ENCODE measurements at regions not wholly inside any gene's neighbourhood (a gene's known extent, or its start where the extent isn't known, plus 50 kb on each side); places are given as distances from the start of the nearest gene placed in this dataset.
"Not testable (repeated sequence)": the region's sequence is repeated elsewhere in the genome, so short reads cannot be mapped to it uniquely, and the experiment has no call there.

DNA sequence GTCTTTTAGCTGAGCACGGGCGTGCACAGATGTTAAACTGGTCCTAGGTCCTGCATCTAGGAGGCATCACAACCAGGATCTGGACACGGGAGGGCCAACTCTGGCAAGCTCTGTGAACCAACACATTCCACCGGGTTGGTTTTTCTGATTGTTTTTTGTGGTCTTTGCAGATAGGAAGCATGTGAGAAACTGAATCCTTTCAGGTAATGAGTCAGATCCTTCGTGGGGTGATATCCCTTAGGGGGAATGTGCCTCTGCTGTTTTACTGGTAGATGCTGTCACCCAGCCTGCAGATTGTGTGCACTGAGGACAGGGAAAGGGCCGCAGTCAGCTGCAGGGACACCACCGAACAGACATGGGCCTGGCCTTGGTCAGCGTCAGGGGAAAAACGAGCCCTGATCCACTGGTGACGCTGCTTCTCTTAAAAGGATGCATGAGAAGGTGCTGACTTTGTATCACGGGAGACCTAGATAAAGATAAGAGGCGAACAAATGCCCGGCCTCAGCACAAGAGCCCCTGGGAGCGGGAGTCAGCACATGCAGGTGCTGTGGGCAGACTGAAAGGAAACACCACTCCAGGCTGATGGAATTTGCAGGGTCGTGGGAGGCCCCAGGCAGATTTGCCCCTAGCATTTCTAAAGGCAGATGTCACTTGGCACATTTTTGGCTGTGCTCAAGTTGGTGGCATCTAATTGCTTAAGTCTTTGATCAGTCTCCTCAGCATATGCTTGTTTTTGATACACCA lies 51.1 kb downstream of the DOP1B start:
- DNase-seq (ENCODE audit: low spot score), result no peak

DNA sequence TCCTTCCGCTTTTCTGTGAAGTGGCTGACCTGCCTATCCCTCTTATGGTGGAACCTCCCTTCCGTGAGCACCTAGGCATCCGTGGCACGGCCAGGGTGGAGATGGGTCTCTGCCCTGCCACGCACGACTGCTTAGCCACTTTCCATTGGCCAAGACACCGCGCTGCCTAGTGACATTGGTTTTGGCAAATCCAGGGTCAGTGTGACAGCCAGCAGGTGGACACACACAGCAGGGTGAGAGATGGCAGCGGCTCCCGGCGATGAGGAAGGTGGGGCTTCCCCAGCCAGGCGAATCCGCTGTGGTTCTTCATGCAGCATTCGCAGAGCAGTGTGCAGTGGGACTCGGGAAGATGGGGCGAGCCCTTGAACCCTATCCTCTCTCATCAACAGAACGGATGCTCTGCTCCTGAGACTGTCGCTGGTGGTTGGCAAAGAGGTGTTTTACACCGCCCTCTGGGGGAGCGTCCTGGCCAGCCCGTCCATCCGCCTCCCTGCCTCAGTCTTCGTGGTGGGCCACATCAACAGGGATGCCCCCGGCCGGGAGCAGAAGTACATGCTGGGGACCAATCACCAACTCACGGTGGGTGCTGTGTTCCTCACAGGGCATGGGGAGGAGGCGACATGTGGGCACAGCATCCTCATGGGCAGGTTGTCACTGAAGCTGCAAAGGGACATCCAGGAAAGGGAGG lies 51.8 kb downstream of the DOP1B start:
- no peak for DNase-seq (ENCODE audit: low spot score)

DNA sequence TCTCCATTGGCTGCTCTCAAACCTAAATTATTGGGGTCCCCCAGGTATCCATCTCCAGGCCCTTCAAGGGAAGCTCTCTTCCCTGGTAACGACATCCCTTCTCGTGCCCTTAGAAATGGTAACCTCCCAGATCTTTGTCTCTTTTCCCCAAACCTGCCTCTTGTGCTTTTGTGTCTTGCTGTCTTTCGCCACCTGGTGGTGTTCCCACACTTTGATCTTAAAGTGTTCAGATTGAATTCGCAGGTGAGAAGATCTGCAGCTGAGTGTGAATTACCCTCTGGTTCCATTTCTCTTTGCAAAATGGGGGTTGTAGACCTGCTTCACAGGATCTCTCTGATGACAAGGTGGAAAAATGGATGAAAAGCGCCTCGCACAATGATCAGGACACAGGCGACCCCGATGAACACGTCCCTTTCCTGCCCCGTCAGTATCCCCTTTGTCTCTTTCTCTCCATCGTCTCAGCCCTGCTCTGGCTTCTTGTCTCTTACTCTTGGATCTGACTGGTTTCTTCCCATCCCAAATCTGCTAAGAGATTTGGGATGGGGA lies 53.1 kb downstream of the DOP1B start:
- peak; percentile 5 for DNase-seq (ENCODE audit: low spot score)

DNA sequence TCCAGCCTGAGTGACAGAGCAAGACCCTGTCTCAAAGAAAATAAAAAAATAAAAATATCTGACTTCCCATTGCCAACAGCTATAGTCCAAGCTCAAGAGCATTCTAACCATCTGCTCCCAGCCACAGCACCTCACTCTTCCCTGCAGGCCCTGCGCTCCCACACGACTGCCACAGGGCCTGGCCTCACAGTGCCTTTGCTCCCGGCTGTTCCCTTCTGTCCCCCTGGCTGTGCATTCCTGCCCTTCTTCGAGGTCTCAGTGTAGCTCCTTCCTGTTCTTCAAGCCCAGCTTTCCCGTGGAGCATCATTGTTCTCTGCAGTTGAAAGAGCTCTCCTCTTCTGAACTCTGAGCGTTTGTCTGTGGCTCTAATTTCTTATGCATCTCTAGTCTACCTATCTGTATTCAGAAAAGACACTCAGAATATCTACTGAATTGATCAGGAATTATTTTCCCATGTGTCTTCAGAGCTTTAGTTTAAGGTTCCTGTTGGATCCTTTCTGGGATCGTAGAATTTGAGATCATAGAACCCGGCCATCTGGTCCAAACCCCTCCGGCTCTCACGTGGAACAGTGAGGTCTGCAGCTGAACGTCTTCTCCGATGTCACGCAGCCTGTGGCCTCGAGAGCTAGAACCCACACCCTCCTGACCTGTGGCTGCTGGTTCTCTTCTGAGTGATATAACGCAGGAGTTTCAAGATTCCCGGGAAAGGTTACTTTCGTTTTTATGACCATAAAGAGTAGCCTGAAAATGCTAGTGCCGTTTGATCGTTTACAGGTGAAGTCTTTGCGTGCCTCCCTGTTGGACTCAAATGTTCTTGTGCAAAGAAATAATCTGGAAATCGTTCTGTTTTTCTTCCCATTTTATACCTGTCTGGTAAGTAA lies 54.4 kb downstream of the DOP1B start:
- DNase-seq (ENCODE audit: low spot score), result no peak

DNA sequence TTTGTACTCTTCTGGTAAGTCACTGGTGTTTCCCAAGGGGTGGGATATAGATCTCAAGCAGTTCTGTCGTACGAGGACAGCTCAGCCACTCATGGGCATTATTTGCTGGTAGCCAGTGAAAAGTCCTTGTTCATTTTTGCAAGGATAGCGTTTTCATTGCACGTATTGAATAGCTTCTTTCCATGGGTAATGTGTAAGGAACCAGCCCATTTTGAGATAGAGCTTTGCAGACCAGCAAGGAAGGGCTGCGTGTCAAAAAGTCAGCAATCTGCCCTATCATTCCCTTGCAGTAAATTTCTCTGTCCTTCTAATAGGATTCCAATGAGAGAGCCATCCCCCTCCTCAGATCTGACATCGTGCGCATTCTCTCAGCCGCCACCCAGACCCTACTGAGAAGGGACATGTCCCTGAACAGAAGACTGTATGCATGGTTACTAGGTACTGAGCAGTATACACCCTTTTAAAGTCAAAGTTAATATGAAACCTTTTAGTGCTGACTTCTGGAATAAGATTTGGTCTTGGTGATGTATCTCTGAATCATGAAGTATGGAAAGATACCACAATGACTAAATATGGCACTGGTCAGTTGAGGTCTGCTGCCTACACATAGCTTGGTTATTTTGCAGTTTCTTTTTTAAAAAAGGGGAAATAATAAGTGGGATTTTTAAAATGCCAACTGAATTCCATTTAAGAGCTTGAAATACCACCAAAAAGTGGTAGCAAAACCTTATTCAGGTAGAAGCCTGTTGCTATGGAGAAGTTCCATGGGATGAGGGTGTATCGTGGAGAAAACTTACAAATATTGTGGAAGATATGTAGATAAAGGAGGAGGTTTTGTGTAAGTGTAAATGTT lies 55.3 kb downstream of the DOP1B start:
- no peak for DNase-seq (ENCODE audit: low spot score)

DNA sequence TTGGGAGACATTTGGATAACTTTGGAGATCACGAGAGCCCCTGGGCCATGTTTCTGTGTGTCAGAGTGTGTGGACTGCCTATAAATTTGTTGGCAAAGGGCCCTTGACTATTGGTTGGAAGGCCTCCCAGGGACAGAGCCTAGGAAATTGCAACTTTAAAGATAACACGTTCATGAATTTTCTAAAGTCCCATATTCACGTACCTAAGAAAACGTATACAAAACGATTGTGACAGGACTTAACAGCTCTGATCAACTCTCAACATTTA lies 55.8 kb downstream of the DOP1B start:
- DNase-seq (ENCODE audit: low spot score), result no peak

DNA sequence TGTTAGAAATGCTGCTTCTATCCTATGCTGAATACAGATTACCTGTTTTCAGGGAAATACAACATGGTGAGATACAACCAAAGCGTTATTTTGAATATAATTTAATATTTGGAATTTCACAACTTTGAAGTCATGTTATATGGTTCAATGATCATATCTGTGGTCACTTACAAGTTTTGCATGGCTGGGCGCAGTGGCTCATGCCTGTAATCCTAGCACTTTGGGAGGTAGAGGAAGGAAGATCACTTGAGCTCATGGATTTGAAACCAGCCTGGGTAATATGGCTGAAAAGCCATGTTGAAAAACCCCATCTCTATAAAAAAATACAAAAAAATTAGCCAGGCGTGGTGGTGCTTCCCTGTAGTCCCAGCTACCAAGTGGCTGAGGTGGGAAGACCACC lies 57.9 kb downstream of the DOP1B start:
- no peak for DNase-seq (ENCODE audit: low spot score)

DNA sequence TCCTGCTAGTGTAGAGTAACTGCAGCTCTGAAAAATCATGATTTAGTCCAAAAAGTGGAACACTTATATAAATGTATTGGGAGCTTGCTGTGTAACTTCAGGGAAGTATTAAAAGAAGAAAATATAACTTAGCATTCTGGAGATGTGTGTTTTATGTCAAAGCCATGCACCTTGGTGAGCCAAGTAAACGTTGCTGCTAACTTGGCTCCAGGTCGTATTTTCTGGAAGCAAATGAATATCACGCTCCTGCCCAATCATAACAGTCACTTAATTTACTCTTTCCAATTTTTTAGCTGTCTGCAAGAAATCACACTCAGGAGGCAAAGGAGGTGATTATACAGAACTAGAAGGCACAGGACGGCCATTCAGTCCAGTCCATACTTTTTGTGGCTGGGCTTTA lies 61.1 kb downstream of the DOP1B start:
- DNase-seq (ENCODE audit: low spot score), result no peak

DNA sequence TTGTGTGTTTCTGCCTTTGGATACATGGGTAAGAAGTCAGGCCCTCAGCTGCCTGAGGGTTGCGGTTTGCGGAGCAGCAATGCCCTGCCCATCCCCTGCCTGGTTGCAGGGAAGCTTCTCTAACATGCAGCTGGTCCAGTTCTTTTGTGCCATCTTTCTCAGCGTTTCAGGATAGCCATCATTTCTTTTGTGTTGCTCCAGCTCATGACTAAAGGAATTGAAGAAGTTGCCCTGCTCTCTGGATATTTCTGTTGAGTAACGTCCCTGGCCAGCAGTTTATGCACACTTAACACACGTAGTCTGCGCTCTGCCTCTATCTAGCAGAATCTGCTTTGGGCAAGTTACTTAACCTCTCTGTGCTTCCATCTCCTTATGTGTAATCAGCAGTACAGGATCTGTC lies 62.1 kb downstream of the DOP1B start:
- DNase-seq (ENCODE audit: low spot score), result no peak

DNA sequence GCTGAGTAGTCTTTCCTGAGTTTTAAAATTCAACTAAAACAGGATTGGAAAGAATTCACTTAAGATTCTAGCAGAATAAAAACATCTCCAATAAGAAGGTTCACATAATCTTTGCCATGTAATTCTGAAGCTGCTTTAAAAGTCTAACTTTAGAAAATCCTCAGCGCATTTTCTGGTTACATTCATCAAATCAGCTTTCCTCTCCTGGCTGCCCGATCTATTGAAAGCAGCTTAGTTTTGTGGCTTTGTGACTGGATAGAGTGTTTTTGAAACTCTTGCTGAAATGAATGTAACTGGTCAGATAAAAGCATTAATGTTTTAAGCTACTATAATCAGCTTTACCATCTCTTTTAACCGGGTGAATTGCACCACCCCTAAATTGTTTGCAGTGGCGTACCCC lies 66.8 kb downstream of the DOP1B start:
- DNase-seq (ENCODE audit: low spot score), result no peak

DNA sequence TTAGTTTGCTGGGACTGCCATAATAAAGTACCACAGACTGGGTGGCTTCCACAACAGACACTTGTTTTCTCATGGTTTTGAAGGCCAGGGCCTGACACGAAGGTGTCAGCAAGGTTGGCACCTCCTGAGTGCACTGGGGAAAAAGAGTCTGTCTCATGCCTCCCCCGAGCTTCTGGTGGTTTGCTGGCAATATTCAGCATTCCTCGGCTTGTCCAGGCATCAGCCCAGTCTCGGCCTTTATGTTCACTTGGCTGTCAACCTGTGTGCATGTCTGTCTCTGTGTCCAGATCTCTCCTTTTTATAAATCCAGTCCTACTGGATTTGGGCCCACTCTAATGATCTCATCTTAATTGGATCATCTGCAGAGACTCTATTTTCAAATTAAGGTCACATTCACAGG lies 72.6 kb downstream of the DOP1B start:
- no peak for DNase-seq (ENCODE audit: low spot score)

DNA sequence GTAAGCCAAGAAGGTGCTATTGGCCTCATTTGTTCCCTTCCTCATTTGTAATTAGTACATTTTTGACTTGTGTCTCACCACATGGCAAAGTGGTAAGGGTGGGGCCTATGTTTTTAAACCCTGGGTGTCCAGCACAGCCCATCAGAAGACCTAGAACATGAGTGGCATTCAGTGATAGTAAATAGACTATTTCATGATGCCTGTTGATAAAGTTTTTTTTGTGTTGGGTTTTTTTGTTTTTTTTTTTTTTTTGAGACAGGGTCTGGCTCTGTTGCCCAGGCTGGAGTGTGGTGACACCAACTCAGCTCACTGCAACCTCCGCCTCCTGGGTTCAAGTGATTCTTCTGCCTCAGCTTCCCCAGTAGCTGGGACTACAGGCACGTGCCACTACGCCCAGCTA lies 74.8 kb downstream of the DOP1B start:
- DNase-seq (ENCODE audit: low spot score), result not testable (repeated sequence)

DNA sequence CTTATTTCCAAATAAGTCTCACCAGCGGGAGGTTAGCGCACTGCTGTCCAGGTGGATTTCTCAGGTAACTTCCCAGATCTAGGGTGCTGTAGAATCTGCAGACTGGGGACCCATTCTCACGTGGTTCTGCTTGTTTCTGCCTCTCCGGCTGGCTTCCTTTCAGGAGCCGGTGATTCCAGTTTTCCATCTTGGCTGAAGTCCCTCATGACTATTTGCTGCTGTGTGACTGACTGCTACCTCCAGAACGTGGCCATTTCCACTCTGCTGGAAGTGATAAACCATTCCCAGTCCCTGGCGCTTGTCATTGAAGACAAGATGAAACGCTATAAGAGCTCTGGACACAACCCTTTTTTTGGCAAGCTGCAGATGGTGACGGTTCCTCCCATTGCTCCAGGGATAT lies 76.0 kb downstream of the DOP1B start:
- no peak for DNase-seq (ENCODE audit: low spot score)

DNA sequence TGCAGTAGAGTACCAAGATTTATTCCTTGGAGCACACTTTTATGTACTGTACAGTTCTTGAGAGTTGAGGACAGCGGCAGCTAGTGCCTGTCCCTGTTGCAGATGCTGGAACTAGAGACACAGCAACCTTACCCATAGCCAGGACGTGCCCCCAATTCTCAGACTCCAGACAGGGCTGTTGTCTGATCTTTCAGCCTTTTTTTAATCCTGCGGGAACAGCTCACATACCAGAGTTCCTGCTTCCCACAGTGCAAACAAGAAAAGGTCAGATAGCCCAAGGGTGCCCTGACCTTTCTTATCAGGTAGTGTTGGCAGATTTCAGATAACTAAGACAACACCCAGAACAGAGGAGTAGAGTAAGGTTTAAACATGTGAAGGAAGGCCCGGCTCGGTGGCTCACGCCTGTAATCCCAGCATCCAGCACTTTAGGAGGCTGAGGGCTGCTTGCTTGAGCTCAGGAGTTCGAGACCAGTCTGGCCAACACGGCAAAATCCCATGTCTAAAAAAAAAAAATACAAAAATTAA lies 78.5 kb downstream of the DOP1B start:
- no peak for DNase-seq (ENCODE audit: low spot score)

DNA sequence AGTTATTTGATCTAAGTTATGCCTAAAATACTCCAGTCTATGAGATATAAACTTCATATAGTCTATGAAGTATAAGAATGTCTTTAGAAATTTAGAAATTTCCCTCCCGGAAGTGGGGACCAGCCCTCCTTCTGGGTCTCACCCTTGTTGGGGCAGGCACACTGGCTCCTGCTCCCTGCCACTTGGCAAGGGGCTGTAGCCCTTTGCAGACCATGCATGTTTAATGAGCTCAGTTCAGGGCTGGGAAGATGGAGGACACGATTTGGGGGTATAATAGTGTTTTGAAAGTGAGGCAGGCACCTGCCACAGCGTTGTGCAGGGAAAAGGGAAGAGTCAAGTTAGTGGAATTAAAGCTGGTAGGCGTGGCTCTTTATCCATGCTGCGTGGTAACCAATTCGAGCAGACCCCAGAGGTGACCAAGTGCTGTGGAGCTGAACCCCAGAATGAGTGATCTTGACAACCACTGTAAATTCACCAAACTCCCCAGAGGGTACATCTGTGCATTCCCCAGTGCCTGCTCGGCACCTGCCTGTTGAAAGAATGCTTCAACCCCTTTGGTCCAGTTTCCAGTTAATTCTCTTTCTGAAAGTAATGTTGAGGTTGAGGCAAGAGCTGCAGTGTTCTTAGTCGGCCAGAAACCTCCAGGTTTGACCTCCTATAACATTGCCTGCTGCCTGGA lies 79.6 kb downstream of the DOP1B start:
- DNase-seq (ENCODE audit: low spot score), result no peak

DNA sequence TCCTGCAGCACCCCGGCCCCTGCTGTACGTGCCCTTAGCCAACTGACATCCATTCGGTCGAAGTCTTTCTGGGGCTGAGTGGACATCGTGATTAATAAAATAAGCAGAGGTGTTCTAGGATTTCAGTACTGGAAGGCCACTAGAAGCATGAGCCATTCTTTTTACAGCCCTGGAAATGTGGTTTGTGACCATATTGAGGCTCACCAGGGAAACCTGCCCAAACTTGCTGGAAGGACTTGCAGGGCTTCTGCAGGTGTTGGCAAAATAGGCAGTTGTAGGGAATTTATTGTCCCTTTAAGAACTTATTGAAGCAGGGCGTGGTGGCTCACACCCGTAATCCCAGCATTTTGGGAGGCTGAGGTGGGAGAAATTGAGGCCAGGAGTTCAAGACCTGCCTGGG lies 80.8 kb downstream of the DOP1B start:
- no peak for DNase-seq (ENCODE audit: low spot score)

DNA sequence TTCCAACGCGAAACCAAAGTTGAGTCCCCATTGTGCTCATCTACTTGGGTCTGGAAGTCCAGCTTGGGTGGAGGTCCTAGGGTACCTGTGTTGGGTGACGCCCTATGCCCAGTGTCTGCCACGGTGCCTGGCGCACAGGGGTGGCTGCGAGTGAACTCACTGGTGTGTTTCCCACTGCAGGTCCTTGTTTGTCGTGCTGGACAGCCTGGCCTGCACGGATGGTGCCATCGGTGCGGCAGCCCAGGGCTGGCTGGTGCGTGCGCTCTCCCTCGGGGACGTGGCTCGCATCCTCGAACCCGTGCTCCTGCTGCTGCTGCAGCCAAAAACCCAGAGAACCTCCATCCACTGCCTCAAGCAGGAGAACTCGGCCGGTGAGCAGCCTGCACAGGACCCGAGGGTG lies 80.4 kb upstream of the MORC3 start:
- DNase-seq (ENCODE audit: low spot score), result no peak

DNA sequence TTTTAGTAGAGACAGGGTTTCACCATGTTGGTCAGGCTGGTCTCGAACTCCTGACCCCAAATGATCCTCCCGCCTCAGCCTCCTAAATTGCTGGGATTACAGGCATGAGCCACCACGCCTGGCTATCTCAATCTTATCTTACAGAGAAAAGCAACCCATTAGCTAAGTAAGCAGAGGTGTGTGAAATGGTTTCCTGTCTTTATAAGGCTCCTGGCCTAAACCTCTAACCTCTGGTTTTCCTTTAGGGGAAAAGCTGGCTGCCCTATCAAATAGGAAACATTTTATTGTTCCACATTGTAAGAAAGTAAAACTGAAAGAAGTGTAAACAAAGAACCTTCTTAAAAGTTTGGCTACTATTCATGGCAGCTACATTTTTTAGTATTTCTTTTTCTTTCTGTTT lies 78.3 kb upstream of the MORC3 start:
- no peak for DNase-seq (ENCODE audit: low spot score)

DNA sequence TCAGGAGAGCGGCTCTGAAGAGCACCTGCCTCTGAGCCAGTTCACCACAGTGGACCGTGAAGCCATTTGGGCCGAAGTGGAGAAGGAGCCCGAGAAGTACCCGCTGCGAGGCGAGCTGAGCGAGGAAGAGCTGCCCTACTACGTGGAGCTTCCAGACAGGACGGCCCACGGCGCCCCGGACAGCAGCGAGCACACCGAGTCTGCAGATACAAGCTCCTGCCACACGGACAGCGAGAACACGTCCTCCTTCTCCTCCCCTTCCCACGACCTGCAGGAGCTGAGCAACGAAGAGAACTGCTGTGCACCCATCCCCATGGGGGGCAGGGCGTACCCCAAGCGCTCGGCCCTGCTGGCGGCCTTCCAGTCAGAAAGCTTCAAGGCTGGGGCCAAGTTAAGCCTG lies 74.9 kb upstream of the MORC3 start:
- DNase-seq (ENCODE audit: low spot score), result no peak

DNA sequence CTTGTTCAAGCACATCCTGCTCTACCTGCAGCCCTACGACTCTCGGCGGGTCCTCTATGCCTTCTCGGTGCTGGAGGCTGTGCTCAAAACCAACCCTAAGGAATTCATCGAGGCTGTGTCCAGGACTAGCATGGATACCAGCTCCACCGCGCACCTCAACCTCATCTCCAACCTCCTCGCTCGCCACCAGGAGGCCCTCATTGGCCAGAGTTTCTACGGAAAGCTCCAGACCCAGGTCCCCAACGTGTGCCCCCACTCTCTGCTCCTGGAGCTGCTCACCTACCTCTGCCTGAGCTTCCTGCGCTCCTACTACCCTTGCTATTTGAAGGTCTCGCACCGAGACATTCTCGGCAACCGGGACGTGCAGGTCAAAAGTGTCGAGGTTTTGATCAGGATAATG lies 74.3 kb upstream of the MORC3 start:
- DNase-seq (ENCODE audit: low spot score), result no peak

DNA sequence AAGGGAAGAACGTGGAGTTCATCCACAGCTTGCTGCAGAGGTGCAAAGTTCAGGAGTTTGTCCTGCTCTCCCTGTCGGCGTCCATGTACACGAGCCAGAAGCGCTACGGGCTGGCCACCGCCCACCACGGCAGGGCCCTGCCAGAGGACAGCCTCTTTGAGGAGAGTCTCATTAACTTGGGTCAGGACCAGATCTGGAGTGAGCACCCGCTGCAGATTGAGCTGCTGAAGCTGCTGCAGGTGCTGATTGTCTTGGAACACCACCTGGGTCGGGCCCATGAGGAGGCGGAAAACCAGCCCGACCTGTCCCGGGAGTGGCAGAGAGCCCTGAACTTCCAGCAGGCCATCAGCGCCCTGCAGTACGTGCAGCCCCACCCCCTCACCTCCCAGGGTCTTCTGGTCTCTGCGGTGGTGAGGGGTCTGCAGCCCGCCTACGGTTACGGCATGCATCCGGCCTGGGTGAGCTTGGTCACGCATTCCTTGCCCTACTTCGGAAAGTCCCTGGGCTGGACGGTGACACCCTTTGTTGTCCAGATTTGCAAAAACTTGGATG lies 73.8 kb upstream of the MORC3 start:
- no peak for DNase-seq (ENCODE audit: low spot score)
